HEK293T (cell line): ENCODE measurements at regions not wholly inside any gene's neighbourhood (a gene's known extent, or its start where the extent isn't known, plus 50 kb on each side); places are given as distances from the start of the nearest gene placed in this dataset.
"Not testable (repeated sequence)": the region's sequence is repeated elsewhere in the genome, so short reads cannot be mapped to it uniquely, and the experiment has no call there.

Experiments used
- ARNT ChIP-seq: fragments of 450-650 bp; IDR thresholded peaks from 2 replicates; pipeline ENCODE4 v1.6.1; 2017; ENCODE audit warnings: mild to moderate bottlenecking
- FOXK2 ChIP-seq: fragments of 450-650 bp; IDR thresholded peaks from 2 replicates; pipeline ENCODE4 v1.6.1; 2016; ENCODE audit warnings: mild to moderate bottlenecking
- SUZ12 ChIP-seq: fragments of 450-650 bp; IDR thresholded peaks from 2 replicates; pipeline ENCODE4 v1.6.1; 2016; ENCODE audit warnings: mild to moderate bottlenecking

DNA sequence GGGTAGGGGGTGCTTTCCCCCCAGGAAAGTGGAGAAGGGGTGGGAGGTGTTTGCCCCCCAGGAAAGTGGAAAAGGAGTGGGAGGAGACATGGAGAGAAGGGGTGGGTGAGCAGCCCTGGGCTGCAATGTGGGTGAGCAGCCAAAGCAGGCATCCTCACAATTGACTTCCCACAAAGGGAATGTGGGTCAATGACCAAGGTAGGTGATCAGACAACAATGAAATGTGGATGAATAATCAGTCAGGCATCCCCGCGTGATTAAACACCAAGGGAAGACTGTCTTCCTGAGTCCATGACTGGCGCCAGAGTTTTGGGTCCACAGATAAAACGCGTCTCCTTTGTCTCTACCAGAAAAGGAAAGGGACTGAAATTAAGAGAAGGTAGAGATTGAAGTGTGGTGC lies 558.8 kb downstream of the ADGRL2 start:
- TF ChIP-seq FOXK2, SUZ12, ARNT: not testable (repeated sequence)
